ENCODE measurements at regions not wholly inside any gene's neighbourhood (a gene's known extent, or its start where the extent isn't known, plus 50 kb on each side); places are given as distances from the start of the nearest gene placed in this dataset.

DNA sequence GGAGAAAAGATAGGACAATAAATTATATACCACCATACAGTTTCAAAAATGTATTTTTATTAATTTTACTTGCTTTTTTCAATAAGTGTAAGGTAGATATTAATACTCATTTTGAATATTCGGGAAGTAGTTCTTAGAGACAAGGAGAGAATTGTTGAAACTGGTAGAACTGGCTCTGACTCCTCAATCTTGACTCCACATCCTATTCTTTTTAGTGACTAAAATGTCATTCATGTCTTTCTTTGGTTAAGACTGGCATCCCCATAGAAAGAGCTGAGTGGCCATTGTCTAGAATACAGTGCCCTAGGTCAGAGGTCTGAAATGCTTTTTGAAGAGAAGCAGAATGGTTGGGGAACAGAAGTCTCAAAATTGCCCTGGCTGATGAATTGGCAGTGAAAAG, 177.6 kb upstream of the LRIG3 start:
- WGBS (ENCODE audit: insufficient coverage), result no CpG with 5 or more reads among the region's 1 CpG
- no peaks in the 10 kb centered on the region for H3K4me1 ChIP-seq (ENCODE audit: control insufficient read depth, insufficient read depth, low read length)

DNA sequence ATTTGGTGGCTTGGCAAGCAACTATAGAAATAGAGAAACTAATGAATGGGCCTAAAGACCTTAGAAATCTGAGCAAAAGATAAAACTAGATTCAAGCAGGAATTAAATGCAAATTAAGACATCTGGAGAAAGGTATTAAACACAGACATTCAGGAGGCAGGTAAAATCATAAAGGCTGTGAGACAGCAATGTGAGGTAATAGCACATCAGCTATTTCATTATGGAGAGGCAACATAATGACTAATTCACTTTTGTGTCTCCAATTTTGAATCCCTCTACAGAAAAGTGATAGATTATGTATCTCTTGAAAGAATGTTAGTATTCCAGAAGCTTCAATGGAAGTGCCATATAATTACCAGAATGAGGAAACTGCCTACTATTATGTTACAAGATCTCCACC, 175.9 kb upstream of the LRIG3 start:
- H3K27me3 ChIP-seq (ENCODE audit: control insufficient read depth, insufficient read depth, low read length), result no peaks in the 10 kb centered on the region
- H3K27ac ChIP-seq (ENCODE audit: low read length), result no peak overlapping the region
- H3K36me3 ChIP-seq (ENCODE audit: control insufficient read depth, insufficient read depth, low read length), result no peaks in the 10 kb centered on the region
- H3K4me1 ChIP-seq (ENCODE audit: control insufficient read depth, insufficient read depth, low read length), result no peaks in the 10 kb centered on the region
- H3K4me3 ChIP-seq (ENCODE audit: low read length), result no peak overlapping the region
- H3K9me3 ChIP-seq (replicated peaks; ENCODE audit: control insufficient read depth, low read depth, low read length), result no peaks in the 10 kb centered on the region
- no peak for DNase-seq

More for the DNA sequence above, 177.6 kb upstream of the LRIG3 start:
- H3K9me3 ChIP-seq (replicated peaks; ENCODE audit: control insufficient read depth, low read depth, low read length), result no peaks in the 10 kb centered on the region
- no peaks in the 10 kb centered on the region for H3K36me3 ChIP-seq (ENCODE audit: control insufficient read depth, insufficient read depth, low read length)
- no peak overlapping the region for H3K4me3 ChIP-seq (ENCODE audit: low read length)
- H3K27ac ChIP-seq (ENCODE audit: low read length), result no peak overlapping the region
- DNase-seq, result no peak
- no peaks in the 10 kb centered on the region for H3K27me3 ChIP-seq (ENCODE audit: control insufficient read depth, insufficient read depth, low read length)

DNA sequence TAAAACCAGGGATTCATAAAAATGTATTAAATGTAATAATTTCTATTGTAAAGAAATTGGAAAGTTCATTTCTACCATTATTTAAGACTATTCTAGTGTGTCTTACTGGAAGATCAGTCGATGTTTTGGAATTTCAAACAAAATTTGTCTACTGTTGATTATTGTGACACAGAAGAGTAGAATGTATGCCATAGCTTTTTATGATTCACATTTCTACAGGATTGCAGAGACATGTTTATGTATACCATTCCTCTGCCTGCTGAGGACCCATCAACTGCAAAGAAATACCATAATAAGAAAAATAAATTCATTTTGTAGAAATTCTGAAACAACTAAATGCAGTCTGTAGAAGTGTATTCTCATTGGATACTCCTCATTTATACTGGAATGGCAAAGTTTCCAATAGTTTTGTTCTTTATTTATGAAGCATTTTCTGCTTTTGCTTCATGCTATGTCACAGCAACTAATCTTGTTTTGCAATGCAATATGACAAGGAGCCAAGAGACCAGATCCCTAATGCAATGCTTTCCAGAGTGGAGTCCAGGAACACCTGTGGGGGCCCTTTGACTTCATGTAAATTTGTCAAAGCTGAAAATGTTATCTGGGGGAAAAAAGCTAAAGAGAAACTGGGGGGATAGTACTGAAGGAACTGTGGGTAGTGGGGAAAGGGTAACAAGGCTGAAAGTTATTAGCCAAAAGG, 172.9 kb upstream of the LRIG3 start:
- no CpG with 5 or more reads among the region's 1 CpG for WGBS (ENCODE audit: insufficient coverage)
- no peak overlapping the region for H3K4me3 ChIP-seq (ENCODE audit: low read length)
- no peaks in the 10 kb centered on the region for H3K9me3 ChIP-seq (replicated peaks; ENCODE audit: control insufficient read depth, low read depth, low read length)
- H3K36me3 ChIP-seq (ENCODE audit: control insufficient read depth, insufficient read depth, low read length), result no peaks in the 10 kb centered on the region
- no peak overlapping the region for H3K27ac ChIP-seq (ENCODE audit: low read length)
- H3K27me3 ChIP-seq (ENCODE audit: control insufficient read depth, insufficient read depth, low read length), result no peaks in the 10 kb centered on the region
- peak; percentile 46 for DNase-seq
- H3K4me1 ChIP-seq (ENCODE audit: control insufficient read depth, insufficient read depth, low read length), result no peaks in the 10 kb centered on the region

DNA sequence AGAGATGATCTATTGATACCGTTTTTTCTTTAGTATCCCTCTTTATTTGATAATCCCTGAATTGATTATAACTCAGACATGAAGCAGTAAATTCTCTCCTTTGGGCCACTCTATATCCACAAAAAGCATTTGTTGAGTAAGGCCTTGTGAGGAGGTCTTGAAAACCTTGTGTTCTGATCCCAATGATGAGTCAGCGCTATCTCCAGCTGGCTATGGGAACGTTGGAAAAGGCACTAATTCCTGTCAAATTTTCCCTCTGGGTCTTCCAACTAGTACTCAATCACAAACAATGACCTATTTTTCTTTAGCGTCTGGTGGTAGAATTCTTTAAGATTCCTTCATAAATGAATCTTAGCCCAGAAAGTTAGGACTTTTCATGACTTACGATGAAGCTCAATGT, 168.4 kb upstream of the LRIG3 start:
- H3K36me3 ChIP-seq (ENCODE audit: control insufficient read depth, insufficient read depth, low read length), result no peaks in the 10 kb centered on the region
- no peaks in the 10 kb centered on the region for H3K9me3 ChIP-seq (replicated peaks; ENCODE audit: control insufficient read depth, low read depth, low read length)
- peak; percentile 95 for DNase-seq
- WGBS (ENCODE audit: insufficient coverage), result no CpG with 5 or more reads among the region's 5 CpGs
- H3K4me3 ChIP-seq (ENCODE audit: low read length), result no peak overlapping the region
- H3K27ac ChIP-seq (ENCODE audit: low read length), result peak overlapping the region; percentile 68
- H3K27me3 ChIP-seq (ENCODE audit: control insufficient read depth, insufficient read depth, low read length), result no peaks in the 10 kb centered on the region
- peaks cover 5% of the 10 kb centered on the region for H3K4me1 ChIP-seq (ENCODE audit: control insufficient read depth, insufficient read depth, low read length)

DNA sequence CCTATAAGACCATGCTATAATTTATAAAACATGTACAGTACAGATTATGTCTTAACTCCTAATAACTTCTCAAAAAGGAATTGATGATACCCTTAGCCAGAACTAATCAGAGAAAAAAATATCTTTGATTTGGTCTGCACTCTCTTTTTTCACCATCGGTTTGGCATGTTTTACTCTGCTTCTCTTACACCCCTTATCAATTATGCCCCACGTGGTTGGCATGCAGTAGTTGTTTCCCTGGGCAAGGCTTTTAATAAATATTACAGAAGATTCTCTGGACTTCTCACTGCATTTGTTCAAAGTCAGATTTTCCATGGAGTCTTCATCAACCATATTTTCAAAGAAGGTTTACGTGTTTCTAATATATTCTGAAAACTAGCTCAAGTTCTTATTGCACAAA, 167.4 kb upstream of the LRIG3 start:
- Histone ChIP-seq H3K4me3 (ENCODE audit: low read length) (no peak overlapping the region), H3K27ac (ENCODE audit: low read length) (no peak overlapping the region), H3K27me3 (ENCODE audit: control insufficient read depth, insufficient read depth, low read length) (no peaks in the 10 kb centered on the region), H3K9me3 (replicated peaks; ENCODE audit: control insufficient read depth, low read depth, low read length) (no peaks in the 10 kb centered on the region), H3K36me3 (ENCODE audit: control insufficient read depth, insufficient read depth, low read length) (no peaks in the 10 kb centered on the region), H3K4me1 (ENCODE audit: control insufficient read depth, insufficient read depth, low read length) (peaks cover 5% of the 10 kb centered on the region)
- DNase-seq, result no peak
- no CpG with 5 or more reads among the region's 3 CpGs for WGBS (ENCODE audit: insufficient coverage)

DNA sequence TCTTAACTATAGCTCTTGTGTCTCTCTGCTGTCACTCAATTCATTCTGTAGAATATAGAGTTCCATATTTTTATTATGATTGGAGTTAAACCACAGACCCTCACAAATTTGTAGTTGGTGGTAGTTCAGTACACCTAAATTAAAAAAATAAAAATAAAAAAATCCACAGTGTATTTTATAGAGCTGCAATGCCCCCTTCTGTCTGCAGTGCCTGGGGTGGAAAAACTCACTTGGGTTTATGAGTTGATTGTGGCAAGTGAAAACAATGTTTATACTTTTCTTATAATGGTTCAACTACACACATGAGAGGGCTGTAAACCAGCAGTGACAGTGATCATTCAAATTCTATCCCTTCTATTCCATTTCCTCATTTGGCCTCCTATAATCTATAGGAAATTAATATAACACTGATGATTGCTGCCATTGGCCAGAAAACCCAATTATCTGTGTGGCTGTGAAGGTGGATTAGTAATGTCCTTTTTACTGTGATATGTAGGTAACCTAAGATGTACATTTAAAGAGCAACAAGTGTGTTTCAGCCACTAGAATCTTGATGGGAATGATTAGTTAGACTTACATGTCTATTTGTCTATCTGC, 166.9 kb upstream of the LRIG3 start:
- H3K27me3 ChIP-seq (ENCODE audit: control insufficient read depth, insufficient read depth, low read length), result no peaks in the 10 kb centered on the region
- H3K4me3 ChIP-seq (ENCODE audit: low read length), result no peak overlapping the region
- H3K4me1 ChIP-seq (ENCODE audit: control insufficient read depth, insufficient read depth, low read length), result peaks cover 5% of the 10 kb centered on the region
- no peaks in the 10 kb centered on the region for H3K9me3 ChIP-seq (replicated peaks; ENCODE audit: control insufficient read depth, low read depth, low read length)
- no peak for DNase-seq
- H3K27ac ChIP-seq (ENCODE audit: low read length), result no peak overlapping the region
- H3K36me3 ChIP-seq (ENCODE audit: control insufficient read depth, insufficient read depth, low read length), result no peaks in the 10 kb centered on the region

DNA sequence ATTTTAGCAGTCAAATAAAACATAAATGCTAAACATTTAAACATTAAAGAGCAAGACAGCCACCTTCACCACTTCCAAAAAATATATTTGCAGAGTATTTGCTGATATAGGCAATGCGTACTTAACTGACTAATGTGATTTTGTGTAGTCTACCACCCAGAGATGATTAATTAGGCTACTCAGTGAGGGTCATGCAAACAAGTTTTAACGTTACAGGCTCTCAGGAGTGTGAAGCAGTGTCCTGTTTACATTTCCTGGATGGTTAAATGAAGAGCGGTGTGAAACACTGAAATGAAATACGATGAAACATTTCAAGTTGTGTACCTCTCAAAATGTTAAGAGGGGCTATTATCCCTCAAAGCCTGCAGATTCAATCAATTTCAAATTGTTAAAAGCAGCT, 165.8 kb upstream of the LRIG3 start:
- H3K9me3 ChIP-seq (replicated peaks; ENCODE audit: control insufficient read depth, low read depth, low read length), result no peaks in the 10 kb centered on the region
- peaks cover 5% of the 10 kb centered on the region for H3K4me1 ChIP-seq (ENCODE audit: control insufficient read depth, insufficient read depth, low read length)
- DNase-seq, result no peak
- WGBS (ENCODE audit: insufficient coverage), result 100% methylated on average over 1 of the region's 4 CpGs
- H3K4me3 ChIP-seq (ENCODE audit: low read length), result no peak overlapping the region
- H3K27ac ChIP-seq (ENCODE audit: low read length), result peak overlapping the region; percentile 60
- no peaks in the 10 kb centered on the region for H3K27me3 ChIP-seq (ENCODE audit: control insufficient read depth, insufficient read depth, low read length)
- H3K36me3 ChIP-seq (ENCODE audit: control insufficient read depth, insufficient read depth, low read length), result no peaks in the 10 kb centered on the region

DNA sequence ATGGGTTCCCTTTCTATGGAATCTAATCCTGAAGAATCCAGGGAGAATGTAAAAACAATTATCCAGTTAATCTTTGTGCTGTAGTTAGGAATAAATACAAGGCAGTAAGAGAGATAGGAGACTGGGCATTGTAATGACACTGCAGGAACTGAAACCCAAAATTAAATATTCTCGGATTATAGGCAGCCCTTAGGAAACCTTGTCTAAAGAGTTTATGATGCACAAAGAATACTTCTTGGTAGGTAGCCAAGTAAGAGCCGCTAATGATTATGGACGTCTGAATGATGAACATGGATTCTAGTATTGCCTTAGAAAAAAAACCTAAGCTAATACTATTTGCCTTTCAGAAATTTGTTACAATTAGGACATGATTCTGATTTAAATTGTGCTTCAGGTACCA, 165.4 kb upstream of the LRIG3 start:
- Histone ChIP-seq H3K9me3 (replicated peaks; ENCODE audit: control insufficient read depth, low read depth, low read length) (no peaks in the 10 kb centered on the region), H3K36me3 (ENCODE audit: control insufficient read depth, insufficient read depth, low read length) (no peaks in the 10 kb centered on the region), H3K27me3 (ENCODE audit: control insufficient read depth, insufficient read depth, low read length) (no peaks in the 10 kb centered on the region), H3K27ac (ENCODE audit: low read length) (peak overlapping the region; percentile 85), H3K4me3 (ENCODE audit: low read length) (no peak overlapping the region), H3K4me1 (ENCODE audit: control insufficient read depth, insufficient read depth, low read length) (peaks cover 5% of the 10 kb centered on the region)
- no CpG with 5 or more reads among the region's 3 CpGs for WGBS (ENCODE audit: insufficient coverage)
- DNase-seq, result peak; percentile 56

DNA sequence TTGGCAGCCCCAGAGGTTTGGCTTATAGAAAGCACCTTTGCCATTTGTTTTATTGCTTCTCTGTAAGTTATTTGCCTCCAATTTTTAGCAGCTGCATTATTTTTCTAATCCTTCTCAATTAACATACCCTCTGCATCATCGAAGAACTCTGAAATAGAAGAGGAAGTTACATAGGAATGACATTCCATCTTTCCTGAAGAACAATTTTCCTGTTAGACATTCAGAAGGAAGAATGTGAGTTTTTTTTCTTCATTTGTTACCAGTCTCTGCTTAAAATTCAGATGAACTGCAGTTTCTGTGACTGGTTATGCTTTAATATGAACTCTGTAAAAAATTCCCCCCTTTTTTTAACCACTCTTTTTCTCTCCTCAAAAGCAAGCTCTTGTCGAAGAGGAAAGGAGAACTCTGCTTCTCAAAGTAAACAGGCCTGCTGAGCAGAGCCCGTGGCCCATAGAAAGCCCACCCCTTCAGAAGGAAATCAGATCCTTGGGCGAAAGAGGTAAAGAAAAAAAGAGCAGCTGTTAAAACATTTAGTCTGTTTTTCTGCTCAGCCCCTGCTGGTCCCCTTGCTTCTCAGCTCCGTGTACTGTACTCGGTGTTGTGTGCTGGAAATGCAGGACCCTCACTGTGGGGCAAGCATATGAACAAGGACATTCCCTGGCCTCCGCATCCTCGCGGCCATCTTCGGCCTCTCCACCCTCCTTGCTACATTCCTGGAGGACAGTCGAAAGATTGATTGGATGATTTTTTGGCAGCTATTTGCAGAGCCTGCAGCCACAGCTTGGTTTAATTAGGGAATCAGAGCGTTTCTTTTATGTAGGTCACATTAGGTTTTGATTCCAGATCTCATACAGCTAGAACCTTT, 164.4 kb upstream of the LRIG3 start:
- no peak overlapping the region for H3K4me3 ChIP-seq (ENCODE audit: low read length)
- H3K4me1 ChIP-seq (ENCODE audit: control insufficient read depth, insufficient read depth, low read length), result peaks cover 5% of the 10 kb centered on the region
- H3K9me3 ChIP-seq (replicated peaks; ENCODE audit: control insufficient read depth, low read depth, low read length), result no peaks in the 10 kb centered on the region
- no peaks in the 10 kb centered on the region for H3K27me3 ChIP-seq (ENCODE audit: control insufficient read depth, insufficient read depth, low read length)
- H3K27ac ChIP-seq (ENCODE audit: low read length), result peak overlapping the region; percentile 85
- no peaks in the 10 kb centered on the region for H3K36me3 ChIP-seq (ENCODE audit: control insufficient read depth, insufficient read depth, low read length)
- peak; percentile 94 for DNase-seq
- no CpG with 5 or more reads among the region's 12 CpGs for WGBS (ENCODE audit: insufficient coverage)

DNA sequence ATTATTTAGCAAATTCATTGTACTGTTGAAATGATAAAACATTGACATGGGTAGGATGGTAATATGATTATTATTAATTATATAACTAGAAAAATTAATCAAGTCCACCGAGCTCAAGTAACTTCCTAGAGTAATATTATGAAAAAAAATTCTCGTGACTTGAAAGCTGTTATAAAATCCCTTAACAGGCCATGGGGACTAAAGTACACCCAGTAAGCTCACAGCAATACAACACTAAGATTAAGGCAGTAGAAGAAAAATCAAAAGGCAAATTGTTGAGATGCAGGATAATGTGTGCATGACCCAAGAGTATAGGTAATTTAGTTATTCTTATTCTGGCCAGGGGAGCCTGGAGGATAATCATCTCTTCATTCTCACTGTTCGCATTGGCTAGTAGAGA, 162.6 kb upstream of the LRIG3 start:
- Histone ChIP-seq H3K4me3 (ENCODE audit: low read length) (no peak overlapping the region), H3K36me3 (ENCODE audit: control insufficient read depth, insufficient read depth, low read length) (no peaks in the 10 kb centered on the region), H3K27ac (ENCODE audit: low read length) (no peak overlapping the region), H3K27me3 (ENCODE audit: control insufficient read depth, insufficient read depth, low read length) (no peaks in the 10 kb centered on the region), H3K4me1 (ENCODE audit: control insufficient read depth, insufficient read depth, low read length) (peaks cover 8% of the 10 kb centered on the region), H3K9me3 (replicated peaks; ENCODE audit: control insufficient read depth, low read depth, low read length) (no peaks in the 10 kb centered on the region)
- DNase-seq, result no peak
- WGBS (ENCODE audit: insufficient coverage), result no CpG with 5 or more reads among the region's 3 CpGs
